ENCODE measurements at regions not wholly inside any gene's neighbourhood (a gene's known extent, or its start where the extent isn't known, plus 50 kb on each side); places are given as distances from the start of the nearest gene placed in this dataset.

DNA sequence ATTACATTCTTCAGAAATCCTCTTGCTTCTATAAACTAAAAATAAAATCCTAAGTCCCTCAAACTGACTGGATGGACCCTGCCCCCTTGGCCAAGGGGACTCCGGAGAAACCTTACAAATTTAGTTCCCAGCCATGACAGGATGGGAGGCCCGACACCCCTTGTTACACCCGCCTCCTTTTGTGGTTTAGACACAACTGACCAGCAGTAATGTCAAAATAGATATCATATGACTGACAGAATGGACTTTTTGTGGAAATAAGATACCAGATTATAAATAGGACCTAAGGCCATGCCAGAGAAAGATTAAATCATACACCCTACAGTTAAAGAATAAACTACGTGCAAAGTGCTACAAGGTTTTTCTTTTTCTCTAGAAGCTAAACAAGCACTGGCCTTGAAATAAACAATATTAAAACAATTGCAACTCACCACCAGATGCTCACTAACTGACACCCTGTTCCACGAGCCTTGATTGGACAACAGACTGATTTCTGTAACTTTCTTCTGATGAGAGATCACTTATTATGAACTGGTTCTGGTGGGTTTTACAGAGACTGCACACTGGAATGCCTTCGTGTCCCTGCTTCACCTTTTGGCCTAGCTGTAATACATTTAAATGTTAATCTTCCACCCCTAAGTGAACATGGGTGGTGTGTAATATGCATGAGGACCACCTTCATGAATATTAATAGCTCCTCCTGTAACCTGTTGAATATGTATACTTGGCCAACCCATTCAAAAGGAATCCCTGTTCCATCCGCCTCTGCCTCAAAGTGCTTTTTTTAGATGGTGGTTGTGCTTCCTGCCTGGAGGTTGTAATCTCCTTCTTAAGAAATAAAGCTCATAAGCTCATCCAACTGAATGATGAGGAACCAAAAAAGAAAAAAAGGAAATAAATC is 99.6 kb downstream of the ODF2L start:
- DNase-seq (ENCODE audit: low read depth), result no peak
- H3K4me3 ChIP-seq (ENCODE audit: low read depth, low read length), result no peak overlapping the region
- TF ChIP-seq, protein P1, sequence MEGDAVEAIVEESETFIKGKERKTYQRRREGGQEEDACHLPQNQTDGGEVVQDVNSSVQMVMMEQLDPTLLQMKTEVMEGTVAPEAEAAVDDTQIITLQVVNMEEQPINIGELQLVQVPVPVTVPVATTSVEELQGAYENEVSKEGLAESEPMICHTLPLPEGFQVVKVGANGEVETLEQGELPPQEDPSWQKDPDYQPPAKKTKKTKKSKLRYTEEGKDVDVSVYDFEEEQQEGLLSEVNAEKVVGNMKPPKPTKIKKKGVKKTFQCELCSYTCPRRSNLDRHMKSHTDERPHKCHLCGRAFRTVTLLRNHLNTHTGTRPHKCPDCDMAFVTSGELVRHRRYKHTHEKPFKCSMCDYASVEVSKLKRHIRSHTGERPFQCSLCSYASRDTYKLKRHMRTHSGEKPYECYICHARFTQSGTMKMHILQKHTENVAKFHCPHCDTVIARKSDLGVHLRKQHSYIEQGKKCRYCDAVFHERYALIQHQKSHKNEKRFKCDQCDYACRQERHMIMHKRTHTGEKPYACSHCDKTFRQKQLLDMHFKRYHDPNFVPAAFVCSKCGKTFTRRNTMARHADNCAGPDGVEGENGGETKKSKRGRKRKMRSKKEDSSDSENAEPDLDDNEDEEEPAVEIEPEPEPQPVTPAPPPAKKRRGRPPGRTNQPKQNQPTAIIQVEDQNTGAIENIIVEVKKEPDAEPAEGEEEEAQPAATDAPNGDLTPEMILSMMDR (IDR thresholded peaks at IDR 0.05; ENCODE audit: insufficient read depth, low read depth, low read length, missing control alignments), result no peak

DNA sequence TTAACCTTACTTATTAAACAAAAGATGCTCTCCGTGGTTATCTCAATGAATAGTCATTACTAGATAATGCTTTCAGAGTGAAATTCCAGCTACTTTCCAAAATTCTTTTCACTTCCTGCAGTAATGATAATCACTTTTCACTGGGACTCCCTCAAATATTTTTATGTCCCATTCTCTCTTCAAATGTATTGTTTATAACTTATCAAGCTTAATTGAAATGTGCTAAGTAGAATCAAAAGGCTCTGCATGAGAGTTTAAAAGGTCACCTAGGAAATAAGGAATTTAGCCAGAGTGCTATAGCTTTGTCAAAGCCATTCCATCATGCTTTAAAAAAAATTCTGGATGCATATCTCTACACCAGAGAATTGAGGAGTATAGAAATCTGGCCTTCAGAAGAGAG is 106.4 kb downstream of the ODF2L start:
- no peak overlapping the region for H3K4me3 ChIP-seq (ENCODE audit: low read depth, low read length)
- no peak for DNase-seq (ENCODE audit: low read depth)
- TF ChIP-seq, protein P1 (IDR thresholded peaks at IDR 0.05; ENCODE audit: insufficient read depth, low read depth, low read length, missing control alignments), result no peak

DNA sequence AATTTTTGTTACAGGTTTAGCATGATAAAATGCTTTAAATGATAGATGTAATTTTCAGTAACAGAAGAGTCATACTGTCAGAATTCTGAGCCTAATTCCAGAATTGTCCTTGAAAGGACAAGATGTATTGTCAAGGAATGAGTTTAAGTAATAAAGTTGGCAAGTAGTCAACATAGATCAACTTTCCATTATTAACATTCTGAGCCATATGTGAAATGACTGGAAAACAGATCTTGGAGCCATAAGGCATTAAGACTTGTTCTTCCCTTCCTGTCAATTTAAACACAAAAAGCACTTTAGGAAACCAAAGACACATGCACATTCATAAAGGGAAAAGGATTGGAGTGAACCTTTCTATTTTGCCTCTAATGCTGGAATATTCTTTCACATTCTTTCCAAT is 107.0 kb downstream of the ODF2L start:
- no peak overlapping the region for H3K4me3 ChIP-seq (ENCODE audit: low read depth, low read length)
- no peak for DNase-seq (ENCODE audit: low read depth)
- TF ChIP-seq, protein P1 (IDR thresholded peaks at IDR 0.05; ENCODE audit: insufficient read depth, low read depth, low read length, missing control alignments), result no peak

DNA sequence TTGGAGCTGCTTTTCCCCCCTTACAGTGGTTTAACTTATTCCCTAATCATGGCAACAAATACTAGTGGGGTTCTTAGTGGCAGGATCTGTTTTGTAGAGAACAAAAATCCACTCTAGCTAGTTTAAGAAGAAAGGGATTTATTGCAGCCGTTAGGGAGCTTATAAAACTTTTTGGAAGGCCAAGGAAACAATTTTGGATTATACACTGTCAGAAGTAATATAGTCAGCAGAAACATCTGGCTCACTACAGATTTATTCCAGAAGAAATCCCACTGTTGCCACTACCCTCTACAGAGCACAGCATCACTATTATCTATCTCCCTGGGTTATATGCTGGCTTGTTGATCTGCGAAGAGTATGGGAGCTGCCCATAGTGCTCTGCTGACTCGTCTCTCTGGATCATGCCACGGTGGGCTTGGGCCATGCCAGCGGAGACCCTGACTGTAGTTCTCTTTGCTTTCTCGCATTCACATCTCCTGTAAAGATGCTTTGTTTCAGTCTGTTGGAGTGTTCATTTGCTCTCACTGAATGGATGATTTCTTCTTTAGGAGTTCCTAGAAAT is 107.5 kb downstream of the ODF2L start:
- TF ChIP-seq, protein P1 (IDR thresholded peaks at IDR 0.05; ENCODE audit: insufficient read depth, low read depth, low read length, missing control alignments), result no peak
- H3K4me3 ChIP-seq (ENCODE audit: low read depth, low read length), result no peak overlapping the region
- DNase-seq (ENCODE audit: low read depth), result no peak

DNA sequence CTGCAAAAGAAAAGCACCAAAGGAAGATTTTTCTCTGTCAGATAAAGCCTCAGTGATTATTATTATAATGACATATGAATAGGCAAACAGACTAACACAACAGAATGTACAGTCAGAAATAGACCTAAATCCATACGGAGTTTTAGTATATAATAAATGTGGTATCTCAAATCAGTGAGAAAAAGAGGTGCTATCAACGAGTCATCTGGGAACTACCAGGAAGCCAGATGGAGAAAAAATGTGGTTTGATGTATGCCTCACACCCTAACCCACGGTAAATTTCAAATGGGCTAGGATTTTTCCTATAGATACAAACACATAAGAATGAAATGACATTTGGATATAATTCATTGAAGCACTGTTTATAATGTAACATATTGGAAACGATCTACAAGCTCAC is 110.3 kb downstream of the ODF2L start:
- TF ChIP-seq, protein P1 (IDR thresholded peaks at IDR 0.05; ENCODE audit: insufficient read depth, low read depth, low read length, missing control alignments), result no peak
- DNase-seq (ENCODE audit: low read depth), result no peak
- H3K4me3 ChIP-seq (ENCODE audit: low read depth, low read length), result no peak overlapping the region

DNA sequence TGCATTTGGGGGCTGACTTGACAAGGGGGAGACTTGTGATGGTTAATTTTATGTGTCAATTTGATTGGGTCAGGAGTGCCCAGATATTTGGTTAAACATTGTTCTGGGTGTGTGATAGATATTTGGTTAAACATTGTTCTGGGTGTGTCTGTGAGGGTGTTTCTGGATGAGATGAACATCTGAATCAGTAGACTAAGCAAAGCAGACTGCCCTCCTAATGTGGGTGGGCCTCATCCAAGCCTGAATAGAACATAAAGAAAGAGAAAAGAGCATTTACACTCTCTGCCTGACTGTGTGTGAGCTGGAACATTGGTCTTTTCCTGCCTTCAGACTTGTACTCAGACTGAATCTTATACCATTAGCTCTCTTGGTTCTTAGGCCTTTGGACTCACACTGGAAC is 113.5 kb downstream of the ODF2L start:
- H3K4me3 ChIP-seq (ENCODE audit: low read depth, low read length), result no peak overlapping the region
- TF ChIP-seq, protein P1 (IDR thresholded peaks at IDR 0.05; ENCODE audit: insufficient read depth, low read depth, low read length, missing control alignments), result no peak
- DNase-seq (ENCODE audit: low read depth), result no peak

All from GM12865 (cell line).